Neural cell (in vitro differentiated cells): ENCODE measurements at regions not wholly inside any gene's neighbourhood (a gene's known extent, or its start where the extent isn't known, plus 50 kb on each side); places are given as distances from the start of the nearest gene placed in this dataset.
A peak's percentile ranks its signal among the peaks of the same experiment; 100 is the strongest.

Source experiments
- CTCF ChIP-seq: fragments of 450-650 bp; IDR thresholded peaks from 2 replicates; pipeline ENCODE4 v1.5.1; 2014; ENCODE audit warnings: antibody characterized with exemption, mild to moderate bottlenecking, moderate library complexity; ENCODE audit not compliant: poor library complexity, severe bottlenecking
- EZH2 ChIP-seq: fragments of 200-600, 300-800 bp; shearing (Covaris generic), sonication (generic); IDR thresholded peaks from 2 replicates; pipeline ENCODE4 v1.6.1; 2014; ENCODE audit warnings: antibody characterized with exemption, low read length, borderline replicate concordance, mild to moderate bottlenecking; ENCODE audit not compliant: insufficient read depth, poor library complexity, severe bottlenecking
- POLR2AphosphoS5 ChIP-seq: IDR thresholded peaks from 2 replicates; pipeline ENCODE4 v1.6.1; 2012
- REST ChIP-seq: IDR thresholded peaks from 2 replicates; pipeline ENCODE4 v1.6.1; 2012; ENCODE audit warnings: borderline replicate concordance
- SMC3 ChIP-seq: fragments of 450-650 bp; conservative IDR thresholded peaks from 2 replicates; pipeline ENCODE4 v1.6.1; 2014; ENCODE audit warnings: antibody characterized with exemption, mild to moderate bottlenecking, moderate library complexity; ENCODE audit not compliant: poor library complexity

GRCh38 chr2:82098617-82099016, 1794.1 kb upstream of the LRRTM1 start:
- TF ChIP-seq REST (peak; percentile 56), EZH2 (no peak), CTCF (no peak), POLR2AphosphoS5 (no peak), SMC3 (no peak)
